Neuron (in vitro differentiated cells): ENCODE measurements at regions not wholly inside any gene's neighbourhood (a gene's known extent, or its start where the extent isn't known, plus 50 kb on each side); places are given as distances from the start of the nearest gene placed in this dataset.

ENCODE experiments used
- H2AFZ ChIP-seq: one replicate; pipeline ENCODE4 v1.6.1; 2013; ENCODE audit warnings: low read depth, mild to moderate bottlenecking, inconsistent platforms, low read length, moderate library complexity
- H3K27me3 ChIP-seq: one replicate; pipeline ENCODE4 v1.6.1; 2013; ENCODE audit warnings: low read length; ENCODE audit not compliant: insufficient read depth
- H3K36me3 ChIP-seq: one replicate; pipeline ENCODE4 v1.6.1; 2013; ENCODE audit warnings: low read length; ENCODE audit not compliant: insufficient read depth
- H3K4me1 ChIP-seq: one replicate; pipeline ENCODE4 v1.6.1; 2013; ENCODE audit warnings: low read length; ENCODE audit not compliant: insufficient read depth
- H3K4me3 ChIP-seq: 2 replicates; pipeline ENCODE4 v1.5.1; 2013; ENCODE audit warnings: mild to moderate bottlenecking, low read length, moderate library complexity
- H3K9me3 ChIP-seq: one replicate; pipeline ENCODE4 v1.6.1; 2013; ENCODE audit warnings: low read length

GRCh38 chr13:107545946-107546502 is 669.3 kb downstream of the LIG4 start:
- no peak overlapping the region for H3K4me3 ChIP-seq
- H3K4me1 ChIP-seq = no peaks in the 10 kb centered on the region
- no peaks in the 10 kb centered on the region for H3K9me3 ChIP-seq

GRCh38 chr13:107534548-107534947 is 680.8 kb downstream of the LIG4 start:
- Histone ChIP-seq H3K4me3 (no peak overlapping the region), H2AFZ (no peak overlapping the region), H3K4me1 (peaks cover 19% of the 10 kb centered on the region), H3K9me3 (no peaks in the 10 kb centered on the region), H3K36me3 (no peaks in the 10 kb centered on the region), H3K27me3 (no peaks in the 10 kb centered on the region)

More at GRCh38 chr13:107545946-107546502, 669.3 kb downstream of the LIG4 start:
- Histone ChIP-seq H3K27me3 (no peaks in the 10 kb centered on the region), H3K36me3 (no peaks in the 10 kb centered on the region), H2AFZ (no peak overlapping the region)

DNA sequence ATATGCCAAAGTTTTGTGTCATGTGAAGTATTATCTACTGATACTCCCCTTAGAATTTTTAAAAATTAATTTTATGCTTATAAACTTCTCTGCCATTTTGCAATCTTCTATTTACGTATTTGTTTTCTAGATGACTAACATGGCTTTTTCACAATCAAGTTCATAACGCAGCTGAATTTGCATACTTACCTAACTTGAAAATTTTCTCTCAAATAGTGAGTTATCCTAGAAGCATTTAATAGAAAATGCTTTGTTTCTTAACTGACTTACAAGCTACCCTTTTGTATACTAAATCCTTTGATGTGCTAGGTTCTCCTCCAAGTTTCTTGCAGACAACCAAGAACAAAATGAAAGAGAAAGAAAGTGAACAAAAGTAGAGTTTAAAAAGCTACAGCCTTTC is 683.5 kb downstream of the LIG4 start:
- no peak overlapping the region for H3K4me3 ChIP-seq
- no peak overlapping the region for H2AFZ ChIP-seq
- H3K36me3 ChIP-seq = no peaks in the 10 kb centered on the region
- no peaks in the 10 kb centered on the region for H3K27me3 ChIP-seq
- peaks cover 19% of the 10 kb centered on the region for H3K4me1 ChIP-seq
- H3K9me3 ChIP-seq = no peaks in the 10 kb centered on the region

- H2AFZ ChIP-seq = no peak overlapping the region
These were observed 684.2 kb downstream of the LIG4 start for GRCh38 chr13:107531180-107531579.

GRCh38 chr13:107529035-107529434 is 686.3 kb downstream of the LIG4 start:
- Histone ChIP-seq H3K4me3 (no peak overlapping the region), H2AFZ (no peak overlapping the region), H3K36me3 (no peaks in the 10 kb centered on the region), H3K27me3 (no peaks in the 10 kb centered on the region), H3K4me1 (peaks cover 10% of the 10 kb centered on the region), H3K9me3 (no peaks in the 10 kb centered on the region)

More at GRCh38 chr13:107531180-107531579, 684.2 kb downstream of the LIG4 start:
- Histone ChIP-seq H3K4me3 (no peak overlapping the region), H3K9me3 (no peaks in the 10 kb centered on the region), H3K36me3 (no peaks in the 10 kb centered on the region), H3K4me1 (peaks cover 19% of the 10 kb centered on the region), H3K27me3 (no peaks in the 10 kb centered on the region)

DNA sequence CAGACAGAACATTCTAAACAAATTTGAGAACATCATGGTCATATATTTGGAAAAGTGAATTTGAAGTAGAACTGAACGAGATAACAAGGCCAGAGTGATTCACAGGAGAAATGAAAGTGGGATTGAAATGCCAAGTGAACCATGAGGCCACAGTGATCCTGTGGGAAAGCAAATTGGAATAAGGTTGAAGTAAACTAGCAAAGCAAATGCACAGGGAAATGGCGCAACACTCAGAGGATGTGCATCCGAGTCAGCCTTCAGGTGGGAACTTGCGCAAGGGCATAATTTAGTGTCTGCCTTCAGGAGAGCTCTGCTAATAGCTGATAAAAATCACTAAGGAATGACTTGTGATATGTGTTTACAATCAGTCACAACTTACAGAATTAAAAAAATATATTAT is 696.6 kb downstream of the LIG4 start:
- H3K27me3 ChIP-seq = no peaks in the 10 kb centered on the region
- H3K36me3 ChIP-seq = no peaks in the 10 kb centered on the region
- H3K4me1 ChIP-seq = peaks cover 3% of the 10 kb centered on the region
- H2AFZ ChIP-seq = no peak overlapping the region
- no peak overlapping the region for H3K4me3 ChIP-seq
- H3K9me3 ChIP-seq = no peaks in the 10 kb centered on the region

GRCh38 chr13:107518292-107518691 is 697.0 kb downstream of the LIG4 start:
- H3K36me3 ChIP-seq = no peaks in the 10 kb centered on the region
- peaks cover 3% of the 10 kb centered on the region for H3K4me1 ChIP-seq
- no peak overlapping the region for H3K4me3 ChIP-seq
- no peak overlapping the region for H2AFZ ChIP-seq
- H3K9me3 ChIP-seq = no peaks in the 10 kb centered on the region
- no peaks in the 10 kb centered on the region for H3K27me3 ChIP-seq

- Histone ChIP-seq H3K36me3 (no peaks in the 10 kb centered on the region), H3K27me3 (no peaks in the 10 kb centered on the region), H3K4me1 (peaks cover 3% of the 10 kb centered on the region), H3K4me3 (no peak overlapping the region), H2AFZ (no peak overlapping the region), H3K9me3 (no peaks in the 10 kb centered on the region)
These were observed 698.8 kb downstream of the LIG4 start for GRCh38 chr13:107516517-107516916.

DNA sequence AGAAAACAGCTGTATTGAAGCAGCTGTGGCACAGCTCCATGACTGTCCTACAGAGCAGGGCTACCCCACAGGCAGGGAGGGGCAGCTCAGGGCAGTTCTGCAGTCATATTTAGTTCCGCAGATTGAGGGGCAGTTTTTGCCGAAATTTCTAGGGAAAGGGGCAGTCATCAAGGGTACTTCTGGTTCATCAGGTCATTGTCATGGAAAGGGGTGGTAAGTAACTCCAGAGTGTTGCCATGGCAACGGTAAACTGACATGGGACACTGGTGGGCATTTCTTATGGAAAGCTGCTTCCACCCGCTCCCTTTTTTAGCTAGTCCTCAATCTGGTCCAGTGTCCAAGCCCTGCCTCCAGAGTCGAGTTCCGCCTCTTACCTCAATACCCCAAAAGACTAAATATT is 702.8 kb downstream of the LIG4 start:
- no peak overlapping the region for H3K4me3 ChIP-seq
- H2AFZ ChIP-seq = no peak overlapping the region
- H3K4me1 ChIP-seq = peaks cover 3% of the 10 kb centered on the region
- H3K27me3 ChIP-seq = no peaks in the 10 kb centered on the region
- H3K36me3 ChIP-seq = no peaks in the 10 kb centered on the region
- no peaks in the 10 kb centered on the region for H3K9me3 ChIP-seq

DNA sequence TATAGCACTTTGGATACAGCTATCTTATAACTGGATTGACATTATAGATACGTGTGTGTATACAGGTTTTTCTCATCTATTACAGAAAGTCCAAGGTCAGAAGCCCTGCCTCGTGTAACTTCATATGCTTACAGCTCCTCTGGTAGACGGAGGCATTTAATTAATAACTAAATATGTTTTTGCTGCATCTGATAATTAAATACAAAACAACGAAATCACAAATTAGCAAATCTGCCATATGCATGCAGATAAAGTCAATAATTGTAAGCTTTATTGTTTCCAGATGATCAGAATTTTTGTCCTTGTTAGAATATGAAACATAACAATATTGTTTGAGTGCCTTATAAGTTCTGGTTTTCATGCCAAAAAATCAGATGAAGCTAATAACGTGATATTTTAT is 717.7 kb downstream of the LIG4 start:
- Histone ChIP-seq H3K4me3 (no peak overlapping the region), H3K4me1 (no peaks in the 10 kb centered on the region), H2AFZ (no peak overlapping the region), H3K27me3 (no peaks in the 10 kb centered on the region), H3K36me3 (no peaks in the 10 kb centered on the region), H3K9me3 (no peaks in the 10 kb centered on the region)

DNA sequence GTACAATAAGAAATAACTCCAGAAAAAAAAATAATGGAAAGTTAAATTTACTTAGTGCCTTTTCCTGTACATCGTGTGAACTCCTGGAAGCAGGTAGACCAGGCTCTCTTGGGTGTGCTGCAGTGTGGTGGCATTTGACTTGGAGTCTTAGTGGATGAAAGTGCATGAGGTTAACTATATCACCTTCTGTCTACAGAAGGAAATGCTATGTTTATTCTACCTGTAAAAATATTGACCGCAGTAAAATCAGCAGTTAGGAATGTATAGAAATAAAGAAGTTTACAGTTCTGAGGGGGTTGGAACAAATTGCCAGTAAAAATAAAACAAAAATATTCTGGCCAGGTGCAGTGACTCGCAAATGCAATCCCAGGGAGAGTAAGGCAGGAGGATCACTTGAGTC is 722.1 kb downstream of the LIG4 start:
- H3K27me3 ChIP-seq = no peaks in the 10 kb centered on the region
- H3K9me3 ChIP-seq = no peaks in the 10 kb centered on the region
- no peak overlapping the region for H2AFZ ChIP-seq
- no peaks in the 10 kb centered on the region for H3K4me1 ChIP-seq
- H3K36me3 ChIP-seq = no peaks in the 10 kb centered on the region
- no peak overlapping the region for H3K4me3 ChIP-seq

- Histone ChIP-seq H3K36me3 (no peaks in the 10 kb centered on the region), H3K27me3 (no peaks in the 10 kb centered on the region), H3K9me3 (no peaks in the 10 kb centered on the region), H2AFZ (no peak overlapping the region), H3K4me1 (no peaks in the 10 kb centered on the region), H3K4me3 (no peak overlapping the region)
These were observed 732.6 kb downstream of the LIG4 start for GRCh38 chr13:107482688-107483087.

- H3K4me1 ChIP-seq = no peaks in the 10 kb centered on the region
- H3K9me3 ChIP-seq = no peaks in the 10 kb centered on the region
- H3K27me3 ChIP-seq = no peaks in the 10 kb centered on the region
- H3K36me3 ChIP-seq = no peaks in the 10 kb centered on the region
- no peak overlapping the region for H2AFZ ChIP-seq
- no peak overlapping the region for H3K4me3 ChIP-seq
These were observed 735.2 kb downstream of the LIG4 start for GRCh38 chr13:107480130-107480529.

GRCh38 chr13:107477772-107478379 is 737.5 kb downstream of the LIG4 start:
- no peaks in the 10 kb centered on the region for H3K36me3 ChIP-seq
- H2AFZ ChIP-seq = no peak overlapping the region
- H3K4me3 ChIP-seq = no peak overlapping the region
- H3K4me1 ChIP-seq = no peaks in the 10 kb centered on the region
- no peaks in the 10 kb centered on the region for H3K9me3 ChIP-seq
- no peaks in the 10 kb centered on the region for H3K27me3 ChIP-seq
